ENCODE measurements at regions not wholly inside any gene's neighbourhood (a gene's known extent, or its start where the extent isn't known, plus 50 kb on each side); places are given as distances from the start of the nearest gene placed in this dataset.
"Not testable (repeated sequence)": the region's sequence is repeated elsewhere in the genome, so short reads cannot be mapped to it uniquely, and the experiment has no call there.

DNA sequence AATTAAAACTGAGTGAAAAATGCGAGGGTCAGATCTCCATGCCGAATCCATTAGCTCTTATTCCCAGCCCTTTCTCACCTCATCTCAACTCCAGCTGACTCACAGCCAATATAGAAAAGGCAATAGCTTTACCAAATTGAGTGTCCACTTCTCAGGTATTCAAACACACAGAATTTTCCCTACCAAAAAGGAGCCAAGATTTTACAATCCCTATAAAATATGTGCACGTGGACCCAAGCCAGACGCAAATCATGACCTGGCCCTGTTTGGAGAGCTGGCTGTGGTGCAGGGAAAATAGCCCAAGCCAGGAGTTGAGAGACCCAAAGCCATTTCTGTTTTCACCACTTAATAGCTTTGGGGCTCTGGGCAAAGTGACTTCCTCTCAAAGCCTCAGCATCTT lies 379.7 kb upstream of the AUTS2 start:
- Mint-ChIP-seq H3K36me3 (ENCODE audit: low read depth) (no peaks in the 10 kb centered on the region), H3K27ac (no peak overlapping the region), H3K27me3 (ENCODE audit: insufficient read depth) (no peaks in the 10 kb centered on the region), H3K4me3 (no peak overlapping the region), H3K9me3 (peaks cover 30% of the 10 kb centered on the region), H3K4me1 (ENCODE audit: low read depth) (no peaks in the 10 kb centered on the region)
- intact Hi-C loops (cut with micrococcal nuclease) = no loop called here
- no peak for DNase-seq (ENCODE audit: low spot score)

- H3K4me3 Mint-ChIP-seq = no peak overlapping the region
- H3K36me3 Mint-ChIP-seq (ENCODE audit: low read depth) = no peaks in the 10 kb centered on the region
- no peak for DNase-seq (ENCODE audit: low spot score)
- no peaks in the 10 kb centered on the region for H3K4me1 Mint-ChIP-seq (ENCODE audit: low read depth)
- H3K9me3 Mint-ChIP-seq = peaks cover 30% of the 10 kb centered on the region
- no peaks in the 10 kb centered on the region for H3K27me3 Mint-ChIP-seq (ENCODE audit: insufficient read depth)
- no peak overlapping the region for H3K27ac Mint-ChIP-seq
- intact Hi-C loops (cut with micrococcal nuclease) = no loop called here
Observed at GRCh38 chr7:69219381-69219780, 378.9 kb upstream of the AUTS2 start.

DNA sequence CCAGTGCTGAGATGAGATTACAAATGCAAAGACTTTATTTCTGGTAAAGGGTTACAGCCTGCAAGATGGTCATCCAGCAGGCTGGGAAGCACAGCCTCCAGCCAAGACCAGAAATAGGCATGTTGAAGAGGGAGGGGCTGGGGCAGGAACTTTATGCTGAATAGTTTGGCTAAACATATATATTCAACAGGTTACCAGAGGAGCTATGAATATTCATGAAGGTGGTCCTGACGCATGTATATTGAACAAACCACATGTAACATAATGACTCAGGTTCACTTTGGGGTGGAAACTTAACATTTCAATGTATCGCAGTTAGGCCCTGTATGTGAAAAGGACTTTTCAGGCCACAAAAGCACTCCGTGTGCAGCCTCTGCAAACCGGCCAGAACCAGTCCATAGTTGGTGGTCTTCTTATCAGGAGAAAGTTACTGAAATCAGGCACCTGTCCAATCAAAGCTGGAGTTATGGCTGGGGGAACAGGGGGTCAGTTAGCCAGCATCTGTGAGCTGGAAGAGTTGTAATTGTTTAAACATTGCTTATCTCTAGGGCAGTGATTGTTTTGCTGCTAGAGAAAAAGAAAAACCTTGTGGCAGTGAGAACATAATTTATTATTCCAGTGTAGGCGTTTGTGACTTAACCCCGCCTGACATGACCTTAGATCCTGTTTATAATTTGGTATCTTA lies 372.9 kb upstream of the AUTS2 start:
- no peak for DNase-seq (ENCODE audit: low spot score)
- Mint-ChIP-seq H3K27ac (no peak overlapping the region), H3K4me3 (no peak overlapping the region), H3K36me3 (ENCODE audit: low read depth) (no peaks in the 10 kb centered on the region), H3K9me3 (peaks cover 21% of the 10 kb centered on the region), H3K27me3 (ENCODE audit: insufficient read depth) (no peaks in the 10 kb centered on the region), H3K4me1 (ENCODE audit: low read depth) (no peaks in the 10 kb centered on the region)
- intact Hi-C loops (cut with micrococcal nuclease) = no loop called here

DNA sequence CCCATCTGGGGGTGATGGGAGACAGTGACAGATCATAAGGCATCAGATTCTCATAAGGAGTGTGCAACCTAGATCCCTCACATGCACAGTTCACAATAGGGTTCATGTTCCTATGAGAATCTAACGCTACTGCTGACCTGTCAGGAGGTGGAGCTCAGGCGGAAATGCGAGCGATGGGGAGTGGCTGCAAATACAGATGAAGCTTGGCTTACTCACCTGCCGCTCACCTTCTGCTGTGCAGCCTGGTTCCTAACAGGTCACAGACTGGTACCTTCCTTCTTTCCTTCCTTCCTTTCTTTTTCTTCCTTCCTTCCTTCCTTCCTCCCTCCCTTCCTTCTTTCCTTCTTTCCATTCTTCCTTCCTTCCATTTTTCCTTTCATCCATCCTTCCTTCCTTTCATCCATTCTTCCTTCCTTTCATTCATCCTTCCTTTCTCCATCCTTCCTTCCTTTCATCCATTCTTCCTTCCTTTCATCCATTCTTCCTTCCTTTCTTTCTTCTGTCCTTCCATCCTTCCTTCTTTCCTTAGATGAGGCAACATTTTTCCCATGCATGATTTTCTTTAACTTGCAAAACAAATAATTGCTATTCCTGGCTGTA lies 370.0 kb upstream of the AUTS2 start:
- Mint-ChIP-seq H3K36me3 (ENCODE audit: low read depth) (no peaks in the 10 kb centered on the region), H3K27me3 (ENCODE audit: insufficient read depth) (peaks cover 2% of the 10 kb centered on the region), H3K4me1 (ENCODE audit: low read depth) (no peaks in the 10 kb centered on the region), H3K9me3 (peaks cover 16% of the 10 kb centered on the region), H3K27ac (no peak overlapping the region), H3K4me3 (no peak overlapping the region)
- DNase-seq (ENCODE audit: low spot score) = no peak
- intact Hi-C loops (cut with micrococcal nuclease) = no loop called here

DNA sequence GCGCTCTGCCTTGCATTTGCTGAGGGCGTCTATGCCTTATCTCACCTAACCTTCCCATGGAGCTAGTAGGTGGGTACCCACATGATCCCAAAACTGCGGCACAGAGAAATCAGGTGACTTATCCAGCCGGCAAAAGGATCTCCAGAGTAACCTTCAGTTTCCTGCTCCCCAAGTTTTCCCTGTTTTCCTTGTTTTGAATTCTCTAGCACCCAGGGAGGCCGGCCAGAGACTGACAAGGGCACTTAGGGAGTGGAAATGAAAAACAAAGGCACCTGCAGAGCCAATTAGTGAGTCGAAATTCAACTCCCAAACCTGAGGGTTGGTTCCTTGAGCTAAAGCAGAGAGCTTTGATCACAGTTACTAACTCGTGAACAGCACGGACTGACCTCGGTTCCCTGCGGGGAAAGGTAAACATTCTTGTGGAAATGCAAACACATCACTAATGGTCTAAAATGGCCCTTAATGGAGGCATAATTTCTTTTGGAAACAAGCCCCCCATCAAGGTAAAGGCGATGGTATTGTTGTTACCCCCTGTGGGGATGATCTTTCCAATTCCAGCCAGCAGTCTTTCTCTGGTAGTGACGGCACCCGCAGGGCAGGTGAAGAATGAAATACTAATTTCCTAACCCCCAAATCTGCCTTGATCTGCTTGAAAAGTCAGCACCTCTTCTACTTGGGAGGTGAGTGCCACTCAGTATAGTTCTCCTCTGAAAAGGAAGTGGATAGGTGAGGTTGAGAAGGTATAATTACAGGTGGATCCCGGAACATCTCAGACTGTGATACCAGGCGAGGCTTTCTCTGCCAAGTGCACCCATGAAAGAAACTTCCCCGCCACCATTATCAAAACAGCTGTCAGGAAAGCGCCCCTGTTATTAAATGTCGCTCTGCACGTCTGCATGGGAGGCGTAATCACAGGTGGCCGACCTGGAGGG lies 365.6 kb upstream of the AUTS2 start:
- Mint-ChIP-seq H3K36me3 (ENCODE audit: low read depth) (no peaks in the 10 kb centered on the region), H3K27ac (no peak overlapping the region), H3K27me3 (ENCODE audit: insufficient read depth) (peaks cover 2% of the 10 kb centered on the region), H3K4me1 (ENCODE audit: low read depth) (no peaks in the 10 kb centered on the region), H3K9me3 (peaks cover 12% of the 10 kb centered on the region), H3K4me3 (no peak overlapping the region)
- DNase-seq (ENCODE audit: low spot score) = no peak
- intact Hi-C loops (cut with micrococcal nuclease) = no loop called here

GRCh38 chr7:69237541-69237940 lies 360.7 kb upstream of the AUTS2 start:
- Mint-ChIP-seq H3K9me3 (peaks cover 14% of the 10 kb centered on the region), H3K27ac (no peak overlapping the region), H3K4me3 (no peak overlapping the region), H3K27me3 (ENCODE audit: insufficient read depth) (no peaks in the 10 kb centered on the region), H3K36me3 (ENCODE audit: low read depth) (no peaks in the 10 kb centered on the region), H3K4me1 (ENCODE audit: low read depth) (no peaks in the 10 kb centered on the region)
- intact Hi-C loops (cut with micrococcal nuclease) = no loop called here
- DNase-seq (ENCODE audit: low spot score) = no peak

- Mint-ChIP-seq H3K27ac (no peak overlapping the region), H3K4me3 (no peak overlapping the region), H3K36me3 (ENCODE audit: low read depth) (no peaks in the 10 kb centered on the region), H3K4me1 (ENCODE audit: low read depth) (no peaks in the 10 kb centered on the region), H3K27me3 (ENCODE audit: insufficient read depth) (no peaks in the 10 kb centered on the region), H3K9me3 (peaks cover 23% of the 10 kb centered on the region)
- intact Hi-C loops (cut with micrococcal nuclease) = no loop called here
- no peak for DNase-seq (ENCODE audit: low spot score)
Observed at GRCh38 chr7:69243016-69243415, 355.3 kb upstream of the AUTS2 start.

DNA sequence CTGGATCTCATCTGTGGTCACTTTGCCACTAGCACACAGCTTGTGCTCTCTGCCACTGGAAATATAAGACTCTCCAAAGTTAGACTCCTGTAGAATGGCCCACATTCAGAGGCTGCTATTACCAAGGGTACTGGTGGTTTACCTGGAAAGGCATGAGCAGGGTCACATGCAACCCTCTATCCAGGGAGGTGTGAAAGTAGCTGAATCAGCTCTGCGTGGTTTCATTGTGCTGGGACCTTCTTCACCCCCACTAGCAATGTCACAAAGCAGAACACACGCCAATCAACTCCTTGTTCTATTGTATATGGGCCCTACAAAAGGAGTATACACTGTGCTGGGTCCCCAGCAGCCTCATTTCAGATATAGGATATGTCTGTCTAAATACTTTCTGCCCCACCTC lies 353.6 kb upstream of the AUTS2 start:
- DNase-seq (ENCODE audit: low spot score) = no peak
- Mint-ChIP-seq H3K27me3 (ENCODE audit: insufficient read depth) (no peaks in the 10 kb centered on the region), H3K4me1 (ENCODE audit: low read depth) (no peaks in the 10 kb centered on the region), H3K27ac (no peak overlapping the region), H3K36me3 (ENCODE audit: low read depth) (no peaks in the 10 kb centered on the region), H3K9me3 (peaks cover 15% of the 10 kb centered on the region), H3K4me3 (no peak overlapping the region)
- intact Hi-C loops (cut with micrococcal nuclease) = no loop called here

DNA sequence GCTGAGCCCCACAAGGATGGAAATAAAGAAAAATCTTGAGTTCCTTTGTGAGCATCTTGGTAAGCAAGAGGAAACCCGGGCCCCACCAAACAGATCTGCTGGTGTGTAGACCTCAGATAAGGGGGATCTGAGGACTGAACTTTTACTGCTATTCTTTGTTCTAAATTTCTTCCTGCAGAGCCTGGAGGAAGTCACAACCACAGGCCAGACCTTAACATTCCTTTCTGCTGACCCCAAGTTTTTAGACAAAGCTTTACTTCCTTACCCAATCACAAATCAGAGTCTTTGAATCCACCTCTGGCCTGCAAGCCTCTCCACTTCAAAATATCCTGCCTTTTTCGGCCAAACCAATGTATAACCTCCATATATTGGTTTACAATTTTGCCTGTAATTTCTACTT lies 352.6 kb upstream of the AUTS2 start:
- no peaks in the 10 kb centered on the region for H3K36me3 Mint-ChIP-seq (ENCODE audit: low read depth)
- no peak overlapping the region for H3K27ac Mint-ChIP-seq
- H3K4me3 Mint-ChIP-seq = no peak overlapping the region
- no peaks in the 10 kb centered on the region for H3K27me3 Mint-ChIP-seq (ENCODE audit: insufficient read depth)
- peaks cover 19% of the 10 kb centered on the region for H3K9me3 Mint-ChIP-seq
- H3K4me1 Mint-ChIP-seq (ENCODE audit: low read depth) = no peaks in the 10 kb centered on the region
- DNase-seq (ENCODE audit: low spot score) = no peak
- intact Hi-C loops (cut with micrococcal nuclease) = no loop called here

GRCh38 chr7:69246758-69247157 lies 351.5 kb upstream of the AUTS2 start:
- no peaks in the 10 kb centered on the region for H3K27me3 Mint-ChIP-seq (ENCODE audit: insufficient read depth)
- intact Hi-C loops (cut with micrococcal nuclease) = no loop called here
- H3K4me1 Mint-ChIP-seq (ENCODE audit: low read depth) = no peaks in the 10 kb centered on the region
- H3K4me3 Mint-ChIP-seq = no peak overlapping the region
- peaks cover 23% of the 10 kb centered on the region for H3K9me3 Mint-ChIP-seq
- DNase-seq (ENCODE audit: low spot score) = no peak
- no peaks in the 10 kb centered on the region for H3K36me3 Mint-ChIP-seq (ENCODE audit: low read depth)
- H3K27ac Mint-ChIP-seq = no peak overlapping the region

DNA sequence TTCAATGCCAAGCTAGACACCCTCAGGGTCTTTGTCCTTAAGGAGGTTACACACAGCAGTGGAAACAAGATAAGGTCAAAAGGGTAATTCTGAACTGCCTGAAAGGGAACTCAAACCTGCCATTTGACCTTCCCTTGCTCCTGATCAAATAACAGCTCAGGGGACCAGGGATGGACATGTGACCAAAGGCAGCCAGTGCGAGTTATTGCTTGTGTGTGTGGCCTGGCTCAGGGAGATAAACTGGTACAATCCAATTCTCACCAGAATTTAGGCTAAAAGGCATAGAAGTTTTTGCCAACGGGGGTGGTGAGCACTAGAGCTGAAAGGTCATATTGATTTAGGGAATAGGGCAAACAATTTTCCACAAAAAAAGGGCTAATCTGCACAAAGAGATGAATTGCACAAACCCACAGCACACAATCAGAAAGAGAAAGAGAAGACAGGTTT lies 349.9 kb upstream of the AUTS2 start:
- H3K27ac Mint-ChIP-seq; H3K27me3 Mint-ChIP-seq (ENCODE audit: insufficient read depth); intact Hi-C loops (cut with micrococcal nuclease): not testable (repeated sequence)

DNA sequence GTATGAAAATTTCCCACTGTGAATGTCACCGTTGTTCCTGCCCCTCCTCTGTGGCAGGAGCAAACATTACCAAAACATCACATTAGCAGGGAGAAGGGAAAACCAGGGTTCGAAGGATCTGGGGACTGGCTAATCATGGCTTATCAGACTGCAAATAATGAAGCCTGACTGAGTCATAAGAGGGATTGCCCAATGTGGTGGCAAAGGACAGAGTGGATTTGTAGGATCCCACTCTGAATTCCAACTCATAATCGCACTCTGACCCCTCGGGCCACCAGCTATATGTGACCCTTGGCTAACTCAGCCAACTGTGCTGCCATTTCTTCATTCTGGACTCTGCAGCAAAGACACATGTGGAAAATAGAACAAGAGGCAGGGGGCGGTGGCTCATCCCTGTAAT lies 347.3 kb upstream of the AUTS2 start:
- Mint-ChIP-seq H3K36me3 (ENCODE audit: low read depth) (no peaks in the 10 kb centered on the region), H3K4me3 (no peak overlapping the region), H3K9me3 (peaks cover 20% of the 10 kb centered on the region), H3K4me1 (ENCODE audit: low read depth) (no peaks in the 10 kb centered on the region), H3K27me3 (ENCODE audit: insufficient read depth) (no peaks in the 10 kb centered on the region), H3K27ac (no peak overlapping the region)
- DNase-seq (ENCODE audit: low spot score) = no peak
- intact Hi-C loops (cut with micrococcal nuclease) = no loop called here

More for the DNA sequence above, 349.9 kb upstream of the AUTS2 start:
- H3K4me1 Mint-ChIP-seq (ENCODE audit: low read depth); H3K36me3 Mint-ChIP-seq (ENCODE audit: low read depth); DNase-seq (ENCODE audit: low spot score); H3K4me3 Mint-ChIP-seq: not testable (repeated sequence)
- peaks cover 27% of the 10 kb centered on the region for H3K9me3 Mint-ChIP-seq

DNA sequence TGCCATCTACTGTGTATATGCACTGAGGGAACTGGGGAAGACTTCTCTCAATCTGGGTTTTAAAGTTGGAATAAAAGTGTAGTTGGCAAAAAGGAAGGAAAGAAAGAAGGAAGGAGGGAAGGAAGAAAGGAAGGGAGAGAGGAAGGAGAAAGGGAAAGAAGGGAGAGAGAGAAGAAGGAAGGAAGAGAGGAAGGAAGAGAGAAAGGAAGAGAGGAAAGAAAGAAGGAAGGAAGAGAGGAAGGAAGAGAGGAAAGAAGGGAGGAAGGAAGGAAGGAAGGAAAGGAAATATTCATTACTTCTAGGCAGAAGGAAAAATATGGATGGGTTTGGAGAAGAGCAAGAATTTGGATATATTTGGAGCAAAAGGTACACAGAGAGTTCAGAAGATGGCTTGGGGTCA lies 343.6 kb upstream of the AUTS2 start:
- Mint-ChIP-seq H3K36me3 (ENCODE audit: low read depth) (no peaks in the 10 kb centered on the region), H3K27me3 (ENCODE audit: insufficient read depth) (no peaks in the 10 kb centered on the region), H3K9me3 (peaks cover 22% of the 10 kb centered on the region), H3K4me3 (no peak overlapping the region), H3K4me1 (ENCODE audit: low read depth) (no peaks in the 10 kb centered on the region), H3K27ac (no peak overlapping the region)
- DNase-seq (ENCODE audit: low spot score) = no peak
- intact Hi-C loops (cut with micrococcal nuclease) = no loop called here

All from activated T-helper 1 cell treated with anti-CD3 and anti-CD28 coated beads, Interleukin-12 subunit alpha, Interleukin-12 subunit beta, Interleukin-2, Interleukin-4 antibody, amounts not matched to agents 30 ng/mL and 10 ng/mL and 1 ng/mL, durations not matched to agents 14 hours and 24 hours and 36 hours (primary cell).